GM18517 (cell line): ENCODE measurements at regions not wholly inside any gene's neighbourhood (a gene's known extent, or its start where the extent isn't known, plus 50 kb on each side); places are given as distances from the start of the nearest gene placed in this dataset.
"Not testable (repeated sequence)": the region's sequence is repeated elsewhere in the genome, so short reads cannot be mapped to it uniquely, and the experiment has no call there.

Experiments
- ATAC-seq: cut with Tn5 transposase; IDR thresholded peaks from one replicate; pipeline ENCODE4 v1.9.1; 2021; ENCODE audit warnings: mild to moderate bottlenecking, moderate library complexity; ENCODE audit not compliant: unreplicated experiment

DNA sequence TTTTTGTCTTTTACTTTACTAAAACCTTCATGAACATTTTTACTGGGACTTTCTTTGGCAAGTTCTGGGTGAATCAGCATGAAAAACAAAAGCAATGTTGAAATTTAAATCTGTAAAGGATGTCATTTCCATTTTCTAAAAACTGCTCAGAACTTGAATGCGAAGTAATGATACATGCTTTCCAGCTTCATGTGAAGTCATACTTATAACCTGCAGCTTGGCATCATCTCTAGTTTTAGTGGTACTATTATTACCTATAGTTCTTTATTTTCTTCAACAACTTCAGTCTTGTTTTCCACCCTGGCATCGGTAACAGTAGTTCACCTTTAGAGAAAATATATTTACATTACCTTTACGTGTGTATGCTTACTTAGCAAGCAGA lies 421.4 kb upstream of the DIPK2B start:
- ATAC-seq: no peak

DNA sequence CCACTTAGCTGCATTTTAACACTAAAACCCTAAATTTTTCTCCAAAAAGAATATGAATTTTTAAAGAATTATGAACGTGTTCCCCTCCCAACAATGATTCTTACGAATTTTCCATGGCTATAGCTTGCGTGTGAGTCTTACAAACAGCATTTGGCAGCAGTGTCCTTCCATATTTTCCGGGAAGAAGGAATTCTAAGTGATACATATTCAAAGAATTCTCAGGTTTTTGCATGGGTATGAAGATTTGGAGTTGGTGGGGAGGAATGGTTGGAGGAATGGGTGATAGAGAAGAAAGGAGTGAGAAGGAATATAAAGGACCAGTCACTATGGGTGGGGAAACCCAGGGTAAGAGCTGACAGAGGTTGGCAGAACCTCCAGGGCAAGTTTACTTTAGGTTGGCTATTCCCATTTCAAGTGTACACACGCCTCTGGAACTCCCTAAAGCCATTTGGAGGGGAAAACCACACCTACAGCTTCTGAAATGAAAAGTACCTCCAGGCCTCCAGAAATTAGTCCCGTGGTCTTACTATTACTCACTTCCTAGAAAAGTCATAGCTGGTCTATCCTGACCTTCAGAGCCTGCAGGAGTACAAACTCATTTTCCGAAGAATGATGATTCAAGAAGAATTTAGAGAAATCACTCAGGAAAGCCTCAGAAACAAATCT lies 420.8 kb upstream of the DIPK2B start:
- ATAC-seq: no peak

DNA sequence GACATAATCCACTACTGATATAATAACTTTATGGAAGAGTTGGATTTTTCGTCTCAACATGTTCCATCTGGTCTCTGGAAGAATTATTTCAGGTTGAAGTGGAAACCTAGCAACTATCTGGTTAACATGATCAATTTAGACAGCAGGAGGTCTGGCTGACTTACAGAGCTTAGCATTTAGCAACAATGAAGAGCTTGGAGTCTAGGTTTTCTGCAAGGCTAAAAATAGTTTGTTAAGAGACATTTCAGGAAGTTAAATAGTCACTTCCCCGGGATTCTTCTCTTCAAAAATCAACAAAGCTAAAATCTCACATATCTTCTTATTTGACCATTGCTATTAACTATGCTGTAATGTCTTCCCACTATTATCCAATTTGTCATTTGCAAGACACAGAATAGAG lies 418.6 kb upstream of the DIPK2B start:
- no peak for ATAC-seq

DNA sequence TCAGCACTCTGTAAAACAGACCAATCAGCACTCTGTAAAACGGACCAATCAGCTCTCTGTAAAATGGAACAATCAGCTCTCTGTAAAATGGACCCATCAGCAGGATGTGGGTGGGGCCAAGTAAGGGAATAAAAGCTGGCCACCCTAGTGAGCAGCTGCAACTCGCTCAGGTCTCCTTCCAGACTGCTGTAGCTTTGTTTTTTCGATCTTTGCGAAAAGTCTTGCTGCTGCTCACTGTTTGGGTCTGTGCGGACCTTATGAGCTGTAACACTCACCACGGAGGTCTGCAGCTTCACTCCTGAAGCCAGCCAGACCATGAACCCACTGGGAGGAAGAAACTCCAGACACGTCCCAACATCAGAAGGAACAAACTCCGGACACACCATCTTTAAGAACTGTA lies 414.9 kb upstream of the DIPK2B start:
- ATAC-seq: not testable (repeated sequence)

DNA sequence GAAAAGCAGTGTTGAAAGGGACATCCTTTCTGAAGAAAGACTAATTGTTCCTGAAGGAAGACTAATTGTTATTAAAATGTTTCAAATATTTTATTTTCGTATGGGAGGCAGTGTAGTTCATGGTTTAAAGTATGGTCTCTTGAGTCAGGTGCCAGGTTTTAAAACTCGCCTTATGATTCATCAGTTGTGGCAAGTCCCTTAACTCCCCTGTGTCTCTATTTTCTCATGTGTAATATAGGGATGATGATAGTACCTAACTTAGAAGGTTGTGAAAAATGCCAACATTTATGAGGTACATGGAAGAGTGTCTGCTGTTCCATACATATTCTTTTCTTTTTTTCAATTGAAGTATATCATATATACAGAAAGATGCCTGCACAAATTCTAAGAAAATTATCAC lies 414.2 kb upstream of the DIPK2B start:
- ATAC-seq: no peak

DNA sequence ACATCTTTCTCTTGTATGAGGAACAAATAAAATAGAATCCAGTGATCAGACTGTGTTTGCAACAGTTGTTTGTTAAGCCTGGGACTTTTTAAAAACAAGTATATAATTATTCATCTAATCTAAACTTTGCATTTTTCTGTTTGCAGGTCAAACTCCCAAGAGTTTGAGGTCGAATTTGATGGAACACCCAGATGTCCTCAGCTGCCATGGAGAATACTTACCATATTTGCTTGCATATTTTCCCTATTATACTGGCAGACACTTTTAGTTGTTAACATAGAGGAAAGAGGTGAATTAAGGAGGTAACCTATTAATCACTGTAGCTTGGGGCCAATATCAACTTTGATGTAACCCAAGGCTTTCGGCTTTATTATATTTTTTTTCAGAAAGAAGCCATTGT lies 401.5 kb upstream of the DIPK2B start:
- ATAC-seq: no peak

DNA sequence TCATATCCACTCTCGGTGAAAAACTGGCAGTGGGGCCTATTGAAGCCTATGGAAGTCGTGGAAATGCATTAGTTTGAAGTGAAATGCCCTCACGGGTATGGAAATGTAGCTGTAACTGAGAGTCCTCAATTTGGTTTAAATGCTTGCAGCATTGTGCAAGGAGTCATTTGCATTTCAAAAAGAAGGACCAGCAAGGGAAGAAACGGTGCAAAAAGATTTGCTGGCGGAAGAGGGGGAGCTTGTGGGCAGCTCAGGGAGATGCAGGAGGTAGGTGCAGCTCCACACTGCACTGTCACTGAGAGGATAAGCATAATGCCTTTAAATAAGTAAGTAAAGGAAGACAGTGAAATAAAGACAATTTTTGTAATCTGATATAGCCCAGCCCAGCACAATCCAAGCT lies 400.4 kb upstream of the DIPK2B start:
- ATAC-seq: no peak

DNA sequence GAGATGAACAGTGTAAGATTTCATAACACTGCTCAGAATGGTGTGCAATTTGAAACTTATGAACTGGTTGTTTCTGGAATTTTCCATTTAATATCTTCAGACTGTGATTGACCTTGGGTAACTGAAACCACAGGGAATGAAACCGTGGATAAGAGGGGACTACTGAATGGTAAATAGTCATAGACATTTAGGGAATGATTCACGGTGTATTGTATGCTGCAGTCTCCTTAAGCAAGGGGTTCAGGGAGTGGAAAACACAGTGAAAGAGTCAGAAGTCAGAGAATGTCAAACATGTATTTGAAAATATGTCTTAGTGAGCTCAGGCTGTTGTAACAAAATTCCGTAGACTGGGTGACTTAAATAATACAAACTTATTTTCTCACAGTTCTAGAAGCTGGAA lies 398.2 kb upstream of the DIPK2B start:
- no peak for ATAC-seq

DNA sequence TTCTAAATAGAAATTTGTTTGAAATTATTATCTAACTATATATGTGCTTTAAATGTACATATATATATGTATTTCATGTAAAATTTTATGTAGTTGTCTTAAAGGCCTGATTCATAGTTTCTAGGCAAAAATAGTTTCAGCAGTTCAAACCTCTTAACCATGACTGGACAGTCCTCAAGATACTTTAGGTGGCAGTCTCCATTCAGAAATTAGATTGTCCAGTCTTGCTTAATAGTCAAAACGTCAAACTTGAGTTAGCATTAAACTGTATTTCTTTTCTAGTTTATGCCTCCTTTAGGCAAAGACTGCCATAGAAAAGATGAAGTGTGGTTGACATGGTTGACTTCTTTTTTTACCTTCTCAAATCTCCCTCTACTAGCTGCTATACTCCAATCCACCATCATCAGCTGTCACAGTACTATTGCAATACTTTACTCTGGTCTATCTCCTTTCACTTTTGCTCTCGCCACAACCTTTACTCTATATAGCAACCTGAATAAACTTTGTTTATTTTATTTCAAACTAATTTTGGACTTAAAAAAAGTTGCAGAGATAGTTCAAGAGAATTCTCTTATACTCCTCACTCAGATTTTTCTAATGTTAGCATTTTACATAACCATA lies 395.6 kb upstream of the DIPK2B start:
- no peak for ATAC-seq

DNA sequence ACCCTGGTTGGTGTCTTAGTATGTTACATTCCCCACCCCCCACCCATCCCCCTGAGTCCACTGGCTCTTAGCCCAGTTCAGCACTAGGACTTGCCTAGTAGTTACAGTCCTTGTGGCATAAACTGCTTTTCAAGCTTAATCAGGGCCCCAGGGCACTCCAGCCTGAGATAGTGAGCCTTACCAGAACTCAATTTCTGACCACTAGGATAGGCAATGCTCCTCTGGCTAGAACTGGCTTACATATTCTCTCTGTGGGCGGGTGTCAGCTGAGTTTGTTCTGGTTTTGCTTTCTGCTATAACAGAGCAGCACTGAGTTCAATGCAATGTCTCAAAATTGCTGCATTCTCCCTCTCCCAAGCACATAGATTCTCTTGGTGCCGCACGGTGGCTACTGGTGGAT lies 391.4 kb upstream of the DIPK2B start:
- ATAC-seq: no peak

DNA sequence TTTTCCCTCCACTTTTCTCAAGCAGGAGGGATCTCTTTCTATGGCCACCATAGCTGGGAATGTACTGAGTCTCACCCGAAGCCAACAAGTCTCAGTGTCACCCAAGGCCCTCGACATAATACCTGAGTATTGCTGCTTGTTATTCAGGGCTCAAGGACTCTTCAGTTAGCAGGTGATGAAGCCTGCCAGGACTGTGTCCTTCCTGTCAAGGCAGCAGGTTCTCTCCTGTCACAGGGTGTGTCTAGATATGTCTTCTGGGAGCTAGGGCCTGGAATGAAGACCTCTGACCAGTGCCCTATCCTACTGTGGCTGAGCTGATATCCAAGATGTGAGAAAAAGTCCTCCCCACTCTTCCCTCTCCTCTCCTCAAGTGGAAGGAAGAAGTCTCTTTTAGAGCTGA lies 391.0 kb upstream of the DIPK2B start:
- ATAC-seq: no peak

DNA sequence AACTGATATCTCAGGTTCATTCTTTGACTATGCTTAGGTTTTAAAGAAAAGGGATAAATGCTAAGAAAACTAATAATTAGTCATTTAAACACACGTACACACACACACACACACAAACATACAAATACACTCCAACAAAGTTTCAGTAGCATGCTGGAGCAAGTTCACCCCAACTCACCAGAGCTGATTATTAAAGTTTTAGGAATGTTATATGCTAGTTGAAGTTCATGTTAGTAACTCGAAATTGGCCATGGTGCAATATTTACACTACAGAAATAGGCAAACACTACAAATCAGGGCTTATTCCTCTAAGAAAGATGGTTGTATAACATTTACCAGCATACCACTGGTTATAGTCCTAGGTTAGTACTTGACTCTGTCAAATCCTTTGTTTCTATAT lies 384.0 kb upstream of the DIPK2B start:
- ATAC-seq: no peak

DNA sequence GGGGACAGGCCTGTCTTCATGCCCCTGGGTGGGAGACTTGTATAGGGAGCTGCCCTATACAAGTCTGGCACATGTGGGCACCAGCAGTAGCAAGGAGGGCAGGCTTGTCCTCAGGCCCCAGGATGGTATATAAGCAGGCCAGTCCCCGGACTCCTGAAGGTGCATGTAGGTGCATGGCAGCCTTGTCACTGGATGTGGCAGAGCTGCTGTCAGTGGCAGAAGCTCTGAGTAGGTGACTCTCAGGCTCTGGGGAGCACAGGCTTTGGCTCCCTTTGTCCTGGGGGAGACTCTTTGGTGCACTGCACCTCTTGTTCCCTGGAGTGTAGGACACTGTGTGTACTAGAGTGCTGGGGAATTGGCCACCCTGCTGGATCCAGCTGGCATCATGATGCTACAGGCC lies 376.7 kb upstream of the DIPK2B start:
- ATAC-seq: no peak

DNA sequence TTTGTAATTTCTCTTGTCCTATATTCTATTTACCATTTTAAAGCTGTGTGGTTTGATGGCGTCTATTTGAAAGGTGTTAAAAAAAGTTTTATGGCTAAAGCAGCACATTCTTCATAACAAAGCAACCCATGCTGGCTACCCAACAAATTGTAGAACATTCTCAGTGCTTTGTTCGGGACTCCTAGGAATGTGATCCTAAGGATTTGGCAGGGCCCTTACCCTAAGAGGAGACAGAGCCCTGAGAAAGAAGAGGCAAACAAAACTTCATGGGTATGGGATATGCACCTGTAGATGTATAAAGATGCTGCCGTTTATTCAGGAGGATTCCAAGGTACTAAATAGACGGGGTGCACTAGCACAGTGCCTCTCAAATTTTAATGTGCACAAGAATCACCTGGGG lies 370.8 kb upstream of the DIPK2B start:
- ATAC-seq: no peak

DNA sequence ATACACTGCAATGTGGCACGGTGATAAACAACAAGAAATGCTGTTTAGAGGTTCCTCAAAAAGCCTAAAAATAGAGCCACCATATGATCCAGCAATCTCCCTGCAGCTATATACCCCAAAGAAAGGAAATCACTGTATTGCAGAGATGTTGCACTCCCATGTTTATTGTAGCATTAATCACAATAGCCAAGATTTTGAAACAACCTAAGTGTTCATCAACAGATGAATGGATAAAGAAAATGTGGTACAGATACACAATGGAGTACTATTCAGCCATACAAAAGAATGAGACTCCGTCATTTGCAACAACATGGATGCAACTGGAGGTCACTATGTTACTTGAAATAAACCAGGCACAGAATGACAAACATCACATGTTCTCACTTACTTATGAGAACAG lies 365.8 kb upstream of the DIPK2B start:
- no peak for ATAC-seq

DNA sequence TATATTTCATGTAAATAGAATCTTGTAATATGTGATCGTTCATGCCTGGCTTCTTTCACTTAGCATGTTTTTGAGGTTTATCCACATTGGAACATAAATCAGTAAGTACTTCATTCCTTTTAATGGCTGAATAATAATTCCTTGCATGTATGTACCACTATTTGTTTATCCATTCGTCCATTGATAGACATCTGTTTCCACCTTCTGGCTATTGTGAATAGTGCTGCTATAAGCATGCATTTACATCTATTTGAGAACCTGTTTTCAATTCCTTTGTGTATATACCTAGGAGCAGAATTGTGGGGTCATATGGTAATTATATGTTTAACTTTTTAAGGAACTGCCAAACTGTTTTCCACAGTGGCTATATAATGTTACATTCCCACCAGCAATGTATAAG lies 356.7 kb upstream of the DIPK2B start:
- no peak for ATAC-seq

DNA sequence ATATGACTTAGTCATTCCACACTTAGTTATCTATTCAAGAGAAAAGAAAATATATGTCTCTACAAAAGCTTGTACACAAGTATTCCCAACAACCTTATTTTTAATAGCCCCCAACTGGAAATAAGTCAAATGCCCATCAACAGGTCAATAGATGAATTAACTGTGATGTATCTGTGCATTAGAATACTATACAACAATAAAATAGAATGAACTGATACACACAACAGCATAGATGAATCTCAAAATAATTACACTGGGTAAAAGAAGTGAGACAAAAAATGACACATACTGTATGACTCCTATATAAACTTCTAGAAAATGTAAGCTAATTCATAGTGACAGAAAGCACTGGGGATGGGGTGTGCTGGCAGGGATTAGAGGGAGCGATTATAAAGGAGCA lies 354.1 kb upstream of the DIPK2B start:
- no peak for ATAC-seq

DNA sequence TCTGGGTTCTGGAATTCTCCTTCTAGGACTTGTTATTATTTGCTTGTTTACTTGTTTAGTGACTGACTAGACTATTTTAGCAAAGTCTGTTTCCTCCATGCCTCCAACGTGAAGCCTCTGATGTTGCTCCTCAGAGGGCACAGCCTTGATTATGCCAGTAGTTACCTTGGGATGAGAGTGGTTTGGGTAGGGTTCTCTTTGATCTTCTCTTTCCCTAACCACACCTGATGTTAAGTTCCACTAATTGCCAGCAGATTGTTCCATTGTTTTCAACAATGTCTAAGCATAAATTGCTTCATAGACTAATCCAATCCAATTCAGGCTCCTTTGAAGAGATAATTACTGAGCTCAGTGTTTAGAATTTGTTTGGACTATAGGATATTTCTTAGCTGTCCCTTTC lies 352.7 kb upstream of the DIPK2B start:
- no peak for ATAC-seq

DNA sequence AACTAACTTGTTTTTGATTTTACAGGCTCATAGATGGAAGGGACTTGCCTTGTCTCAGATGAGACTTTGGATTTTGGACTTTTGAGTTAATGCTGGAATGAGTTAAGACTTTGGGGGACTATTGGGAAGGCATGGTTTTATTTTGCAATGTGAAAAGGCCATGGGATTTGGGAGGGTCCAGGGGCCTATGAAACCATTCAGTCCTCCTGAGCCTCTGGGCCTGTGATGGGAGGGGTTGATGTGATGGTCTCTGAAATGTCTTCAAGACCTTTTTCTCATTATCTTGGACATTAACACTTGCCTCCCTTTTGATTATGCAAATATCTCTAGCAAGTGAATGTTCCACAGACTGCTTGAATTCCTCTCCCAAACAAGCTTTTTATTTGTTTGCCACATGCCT lies 346.0 kb upstream of the DIPK2B start:
- not testable (repeated sequence) for ATAC-seq

DNA sequence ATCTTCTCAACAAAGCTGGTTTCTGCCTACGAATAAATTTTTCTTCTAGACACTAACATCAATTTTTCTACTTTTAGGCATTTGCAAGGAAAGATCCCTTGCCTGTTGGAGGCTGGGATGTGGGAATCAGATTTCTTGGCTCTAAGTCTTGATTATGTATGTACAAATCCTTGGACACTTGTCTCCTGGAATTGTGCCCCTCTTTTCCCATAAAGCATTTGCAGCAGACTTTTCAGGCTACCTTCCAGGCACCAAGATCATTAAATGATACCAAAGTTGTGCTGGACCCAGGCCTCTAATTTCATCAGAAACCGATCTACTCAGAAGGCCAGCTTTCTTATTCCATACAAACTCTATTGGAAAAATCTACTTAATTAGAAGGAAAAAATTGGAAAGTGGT lies 339.5 kb upstream of the DIPK2B start:
- no peak for ATAC-seq

DNA sequence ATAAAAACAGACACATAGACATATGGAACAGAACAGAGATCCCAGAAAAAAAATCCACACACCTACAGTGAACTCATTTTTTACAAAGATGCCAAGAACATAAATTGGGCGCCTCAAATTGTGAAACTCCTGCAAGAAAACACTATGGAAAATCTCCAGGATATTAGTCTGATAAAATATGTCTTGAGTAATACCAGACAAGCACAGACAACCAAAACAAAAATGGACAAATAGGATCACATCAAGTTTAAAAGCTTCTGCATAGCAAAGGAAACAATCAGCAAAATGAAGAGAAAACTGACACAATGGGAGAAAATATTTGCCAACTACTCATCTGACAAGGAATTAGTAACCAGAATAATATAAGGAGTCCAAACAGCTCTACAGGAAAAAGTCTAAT lies 337.3 kb upstream of the DIPK2B start:
- no peak for ATAC-seq

DNA sequence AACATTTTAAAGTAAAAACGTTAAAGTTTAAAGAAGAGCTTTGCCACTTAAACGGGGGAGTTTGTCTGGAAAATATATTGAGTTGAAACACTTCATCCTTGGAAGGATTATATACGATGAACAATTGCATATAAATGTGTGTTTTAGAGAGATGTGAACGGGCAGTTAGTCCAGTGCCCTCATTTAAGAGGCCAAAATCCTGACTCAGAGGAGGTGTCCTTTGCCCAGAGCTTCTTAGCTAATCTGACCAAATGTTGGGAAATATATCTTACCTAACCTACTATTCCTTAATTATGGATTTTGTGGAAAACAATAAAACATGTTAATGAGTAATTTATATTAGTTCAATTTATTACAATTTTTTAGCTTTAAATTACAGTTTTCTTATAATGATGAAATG lies 327.2 kb upstream of the DIPK2B start:
- no peak for ATAC-seq

DNA sequence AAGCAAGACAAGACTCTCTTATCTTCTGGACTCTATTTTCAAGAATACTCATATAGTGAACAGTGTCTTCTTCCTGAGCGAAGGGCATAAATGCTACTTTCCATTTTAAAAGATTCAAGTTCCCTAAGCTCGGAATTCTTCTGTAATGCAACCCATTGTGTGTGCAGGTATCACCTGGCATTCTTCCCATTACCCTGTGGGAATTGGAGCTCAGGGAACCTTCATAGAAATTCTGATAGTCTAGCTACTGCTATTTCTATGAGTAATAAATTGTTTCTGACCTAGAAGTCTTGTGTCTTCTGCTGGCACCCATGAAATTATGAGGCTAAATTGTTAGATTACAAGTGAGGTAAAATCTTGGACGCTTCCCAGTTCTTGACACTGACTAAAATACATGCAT lies 324.1 kb upstream of the DIPK2B start:
- no peak for ATAC-seq
